Small intestine (tissue), 7 donors: ENCODE measurements at regions not wholly inside any gene's neighbourhood (a gene's known extent, or its start where the extent isn't known, plus 50 kb on each side); places are given as distances from the start of the nearest gene placed in this dataset.

Experiments used
- DNase-seq, 2 donors: peaks; one replicate each; pipeline versions ENCODE4 v3.0.0 to v3.0.0-alpha.2; 2013
- FAIRE-seq: peaks from 2 replicates; lab custom pipeline; 2012; peaks lifted over from hg19 to GRCh38; lab: Jason Lieb, UNC
- H3K27ac ChIP-seq, 3 donors: one replicate each; pipeline ENCODE4 v1.5.1; 2013; ENCODE audit warnings: low read length in 2 of 3, mild to moderate bottlenecking in 2 of 3, control low read depth in 1 of 3, inconsistent platforms in 1 of 3, low read depth in 1 of 3, moderate library complexity in 1 of 3
- H3K27me3 ChIP-seq, 3 donors: one replicate each; pipeline ENCODE4 v1.6.1; 2013; ENCODE audit warnings: low read length in 3 of 3, inconsistent platforms in 1 of 3; ENCODE audit not compliant: control insufficient read depth in 3 of 3, insufficient read depth in 3 of 3
- H3K36me3 ChIP-seq, 3 donors: one replicate each; pipeline ENCODE4 v1.6.1; 2013; ENCODE audit warnings: low read length in 3 of 3, inconsistent platforms in 1 of 3, low read depth in 1 of 3, mild to moderate bottlenecking in 1 of 3, moderate library complexity in 1 of 3; ENCODE audit not compliant: control insufficient read depth in 3 of 3, insufficient read depth in 2 of 3
- H3K4me1 ChIP-seq, 3 donors: one replicate each; pipeline ENCODE4 v1.6.1; 2013; ENCODE audit warnings: low read length in 2 of 3, inconsistent platforms in 1 of 3, low read depth in 1 of 3, mild to moderate bottlenecking in 1 of 3, moderate library complexity in 1 of 3; ENCODE audit not compliant: control insufficient read depth in 3 of 3, insufficient read depth in 2 of 3
- H3K4me3 ChIP-seq, 3 donors: one replicate each; pipeline ENCODE4 v1.5.1; 2013; ENCODE audit warnings: low read length in 3 of 3, control low read depth in 1 of 3, inconsistent platforms in 1 of 3, low read depth in 1 of 3, mild to moderate bottlenecking in 1 of 3, moderate library complexity in 1 of 3
- H3K9me3 ChIP-seq, 2 donors: one replicate each; pipeline ENCODE4 v1.6.1; 2013; ENCODE audit warnings: low read depth in 1 of 2, low read length in 1 of 2; ENCODE audit not compliant: control insufficient read depth in 2 of 2, insufficient read depth in 1 of 2
- WGBS, 3 donors: extraction: QIAGEN DNeasy Blood & Tissue Kit; methylation state at CpG; one replicate each; pipeline ENCODE4 v1.1.7; 2013; 5-methylcytosine and 5-hydroxymethylcytosine counted together
- donor health status: healthy with polysubstance abuse.
- donor health status: control.
- donor health status: control.
- donor health status: Bipolar disorder and iron deficiency.
- donor health status: healthy.

GRCh38 chr4:181753207-181753606 lies 490.0 kb upstream of the TENM3 start:
- no peak for DNase-seq
- Histone ChIP-seq H3K4me1 (no peaks in the 10 kb centered on the region), H3K27ac (no peak overlapping the region), H3K4me3 (no peak overlapping the region), H3K9me3 (no peaks in the 10 kb centered on the region), H3K27me3 (no peaks in the 10 kb centered on the region), H3K36me3 (no peaks in the 10 kb centered on the region)
- FAIRE-seq = no peak
- WGBS, 3 donors = 91 to 93% (median 92%) methylated on average over 4 of the region's 4 CpGs

- DNase-seq = no peak
- H3K36me3 ChIP-seq = no peaks in the 10 kb centered on the region
- FAIRE-seq = no peak
- 81 to 86% (median 82%) methylated on average over 5 of the region's 5 CpGs for WGBS, 3 donors
- no peak overlapping the region for H3K27ac ChIP-seq
- H3K4me1 ChIP-seq = no peaks in the 10 kb centered on the region
- no peaks in the 10 kb centered on the region for H3K9me3 ChIP-seq
- H3K27me3 ChIP-seq = no peaks in the 10 kb centered on the region
- H3K4me3 ChIP-seq = no peak overlapping the region
Observed at GRCh38 chr4:181755846-181756245, 487.4 kb upstream of the TENM3 start.

GRCh38 chr4:181756451-181757095 lies 486.6 kb upstream of the TENM3 start:
- no peak for DNase-seq
- H3K36me3 ChIP-seq = no peaks in the 10 kb centered on the region
- no peak for FAIRE-seq
- H3K27me3 ChIP-seq = no peaks in the 10 kb centered on the region
- no peak overlapping the region for H3K4me3 ChIP-seq
- H3K27ac ChIP-seq = no peak overlapping the region
- 80 to 82% (median 81%) methylated on average over 5 of the region's 5 CpGs for WGBS, 3 donors
- no peaks in the 10 kb centered on the region for H3K9me3 ChIP-seq
- no peaks in the 10 kb centered on the region for H3K4me1 ChIP-seq

GRCh38 chr4:181757098-181757497 lies 486.1 kb upstream of the TENM3 start:
- no peak for FAIRE-seq
- no peak overlapping the region for H3K4me3 ChIP-seq
- no peak overlapping the region for H3K27ac ChIP-seq
- no peaks in the 10 kb centered on the region for H3K4me1 ChIP-seq
- no peaks in the 10 kb centered on the region for H3K36me3 ChIP-seq
- H3K9me3 ChIP-seq = no peaks in the 10 kb centered on the region
- WGBS, 3 donors = 64 to 74% (median 72%) methylated on average over 3 of the region's 3 CpGs
- H3K27me3 ChIP-seq = no peaks in the 10 kb centered on the region
- no peak for DNase-seq

GRCh38 chr4:181757910-181758660 lies 485.1 kb upstream of the TENM3 start:
- Histone ChIP-seq H3K4me3 (no peak overlapping the region), H3K4me1 (no peaks in the 10 kb centered on the region), H3K27me3 (no peaks in the 10 kb centered on the region), H3K9me3 (no peaks in the 10 kb centered on the region), H3K27ac (no peak overlapping the region), H3K36me3 (no peaks in the 10 kb centered on the region)
- DNase-seq = no peak
- no peak for FAIRE-seq
- WGBS, 3 donors = 71 to 81% (median 73%) methylated on average over 8 of the region's 8 CpGs

GRCh38 chr4:181760560-181760959 lies 482.6 kb upstream of the TENM3 start:
- H3K36me3 ChIP-seq = no peaks in the 10 kb centered on the region
- no peak overlapping the region for H3K4me3 ChIP-seq
- no peaks in the 10 kb centered on the region for H3K9me3 ChIP-seq
- H3K27ac ChIP-seq = no peak overlapping the region
- FAIRE-seq (no peak), DNase-seq (no peak)
- H3K27me3 ChIP-seq = no peaks in the 10 kb centered on the region
- no peaks in the 10 kb centered on the region for H3K4me1 ChIP-seq

- Histone ChIP-seq H3K4me1 (no peaks in the 10 kb centered on the region), H3K27me3 (no peaks in the 10 kb centered on the region), H3K27ac (no peak overlapping the region), H3K4me3 (no peak overlapping the region), H3K9me3 (no peaks in the 10 kb centered on the region), H3K36me3 (no peaks in the 10 kb centered on the region)
- no peak for FAIRE-seq
- DNase-seq = no peak
- WGBS, 3 donors = 43 to 64% (median 48%) methylated on average over 7 of the region's 7 CpGs
Observed at GRCh38 chr4:181761156-181761555, 482.0 kb upstream of the TENM3 start.

GRCh38 chr4:181766061-181766548 lies 477.1 kb upstream of the TENM3 start:
- DNase-seq = peak in 1 of 2 donors; percentile 2
- no peaks in the 10 kb centered on the region for H3K27me3 ChIP-seq
- H3K9me3 ChIP-seq = no peaks in the 10 kb centered on the region
- no peaks in the 10 kb centered on the region for H3K4me1 ChIP-seq
- 51 to 72% (median 56%) methylated on average over 9 of the region's 9 CpGs for WGBS, 3 donors
- FAIRE-seq = no peak
- H3K27ac ChIP-seq = no peak overlapping the region
- H3K4me3 ChIP-seq = no peak overlapping the region
- H3K36me3 ChIP-seq = no peaks in the 10 kb centered on the region
